ENCODE measurements at regions not wholly inside any gene's neighbourhood (a gene's known extent, or its start where the extent isn't known, plus 50 kb on each side); places are given as distances from the start of the nearest gene placed in this dataset.

DNA sequence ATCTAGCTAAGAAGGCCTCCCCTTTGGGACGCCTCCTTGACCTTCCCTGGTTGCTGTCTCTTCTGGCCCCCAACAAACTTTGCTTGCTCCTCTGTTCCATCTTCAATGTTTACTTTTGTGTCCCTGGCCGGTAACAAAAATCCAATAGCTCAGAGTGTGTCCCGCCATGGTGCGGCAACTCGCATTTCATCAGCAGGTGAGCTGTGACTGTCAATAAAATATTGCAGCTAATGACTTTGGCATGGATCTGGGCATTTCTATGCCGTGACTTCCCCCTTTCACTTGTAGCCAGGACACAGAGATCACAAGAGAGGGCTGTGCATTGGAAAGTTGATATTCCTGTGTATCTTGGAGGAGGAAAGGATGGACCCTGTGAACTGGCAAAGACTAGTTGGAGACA is 317.6 kb downstream of the RPS24 start:
- TF ChIP-seq EZH2 (IDR thresholded peaks at IDR 0.05): no peak
- no peak for TF ChIP-seq POLR2AphosphoS5 (IDR thresholded peaks at IDR 0.05; ENCODE audit: borderline replicate concordance, low read depth, low read length)
- no peak for TF ChIP-seq FOXP2 (optimal IDR thresholded peaks at IDR 0.05; ENCODE audit: control extremely low read depth, extremely low read length, insufficient read depth)

All from SK-N-MC (cell line).